IPS DF 4.7 (cell line): ENCODE measurements at regions not wholly inside any gene's neighbourhood (a gene's known extent, or its start where the extent isn't known, plus 50 kb on each side); places are given as distances from the start of the nearest gene placed in this dataset.

Experiments used
- DNase-seq: peaks from one replicate; pipeline ENCODE4 v3.0.0-alpha.2; 2013; ENCODE audit warnings: low spot score; ENCODE audit errors: extremely low read depth

GRCh38 chr3:194218646-194219453 is 82.9 kb downstream of the HES1 start:
- no peak for DNase-seq

- no peak for DNase-seq
These were observed 84.0 kb downstream of the HES1 start for GRCh38 chr3:194219826-194220410.

- no peak for DNase-seq
These were observed 85.0 kb downstream of the HES1 start for GRCh38 chr3:194220901-194221326.

GRCh38 chr3:194221336-194221735 is 85.4 kb downstream of the HES1 start:
- no peak for DNase-seq

GRCh38 chr3:194223951-194224350 is 88.0 kb downstream of the HES1 start:
- no peak for DNase-seq

- DNase-seq, result no peak
These were observed 88.8 kb downstream of the HES1 start for GRCh38 chr3:194224471-194225417.

GRCh38 chr3:194225418-194225812 is 89.5 kb downstream of the HES1 start:
- DNase-seq, result no peak

- no peak for DNase-seq
These were observed 90.2 kb downstream of the HES1 start for GRCh38 chr3:194225988-194226663.

- DNase-seq, result no peak
These were observed 96.2 kb downstream of the HES1 start for GRCh38 chr3:194231929-194232832.

GRCh38 chr3:194233150-194233549 is 97.2 kb downstream of the HES1 start:
- no peak for DNase-seq

- no peak for DNase-seq
These were observed 99.2 kb downstream of the HES1 start for GRCh38 chr3:194235160-194235559.

- DNase-seq, result no peak
These were observed 101.2 kb downstream of the HES1 start for GRCh38 chr3:194237110-194237509.

- DNase-seq, result no peak
These were observed 104.8 kb downstream of the HES1 start for GRCh38 chr3:194240766-194241165.

- DNase-seq, result no peak
These were observed 107.4 kb downstream of the HES1 start for GRCh38 chr3:194243172-194243837.

GRCh38 chr3:194244167-194244566 is 107.0 kb downstream of the CPN2 start:
- no peak for DNase-seq

GRCh38 chr3:194245474-194245873 is 105.7 kb downstream of the CPN2 start:
- DNase-seq, result no peak

- no peak for DNase-seq
These were observed 105.1 kb downstream of the CPN2 start for GRCh38 chr3:194245975-194246561.

GRCh38 chr3:194246709-194247349 is 104.3 kb downstream of the CPN2 start:
- DNase-seq, result no peak

- DNase-seq, result no peak
These were observed 103.8 kb downstream of the CPN2 start for GRCh38 chr3:194247350-194247740.
